Gastroesophageal sphincter (tissue), 4 donors: ENCODE measurements at regions not wholly inside any gene's neighbourhood (a gene's known extent, or its start where the extent isn't known, plus 50 kb on each side); places are given as distances from the start of the nearest gene placed in this dataset.

Experiments used
- ATAC-seq: fragments of 150-250 bp; one replicate; pipeline ENCODE4 v1.9.1; 2016; ENCODE audit warnings: mild to moderate bottlenecking, moderate library complexity
- H3K27ac ChIP-seq, 4 donors: fragments of 200-600 bp; sonication (generic) in 3 of 4; 1 replicate in 3 of 4; 2 replicates in 1 of 4; pipeline ENCODE4 v1.5.1; 2016 to 2019
- H3K27me3 ChIP-seq: fragments of 200-600 bp; sonication (generic); one replicate; pipeline ENCODE4 v1.5.1; 2019
- H3K36me3 ChIP-seq, 2 donors: fragments of 200-600 bp; sonication (generic); one replicate each; pipeline ENCODE4 v1.5.1; 2019; ENCODE audit warnings: control low read depth in 1 of 2
- H3K4me1 ChIP-seq, 3 donors: fragments of 200-600 bp; sonication (generic); 1 replicate in 2 of 3; 2 replicates in 1 of 3; pipeline ENCODE4 v1.5.1; 2016 to 2019; ENCODE audit warnings: control low read depth in 2 of 3
- H3K4me3 ChIP-seq, 2 donors: fragments of 200-600 bp; sonication (generic); one replicate each; pipeline ENCODE4 v1.5.1; 2019; ENCODE audit warnings: mild to moderate bottlenecking in 1 of 2, moderate library complexity in 1 of 2
- H3K9me3 ChIP-seq, 3 donors: fragments of 200-600 bp; sonication (generic); one replicate each; pipeline ENCODE4 v1.5.1; 2017 to 2019; ENCODE audit warnings: control low read depth in 2 of 3
- CTCF ChIP-seq, 4 experiments: fragments of 200-600 bp in 2 of 4; fragments of 450-650 bp in 2 of 4; sonication (generic) in 1 of 4; IDR thresholded peaks; one replicate each; pipeline ENCODE4 v1.5.1; 2017 to 2019; ENCODE audit warnings: antibody characterized with exemption in 4 of 4, mild to moderate bottlenecking in 2 of 4, moderate library complexity in 2 of 4
- EP300 ChIP-seq: sonication (generic); formaldehyde crosslinking; IDR thresholded peaks from one replicate; pipeline ENCODE4 v1.6.1; 2017; ENCODE audit warnings: antibody characterized with exemption, mild to moderate bottlenecking
- POLR2A ChIP-seq, 2 donors: fragments of 450-650 bp; IDR thresholded peaks; one replicate each; pipeline ENCODE4 v1.6.1; 2017; ENCODE audit warnings: antibody characterized with exemption in 2 of 2, mild to moderate bottlenecking in 2 of 2, moderate library complexity in 1 of 2
- POLR2AphosphoS5 ChIP-seq: sonication (generic); formaldehyde crosslinking; IDR thresholded peaks from one replicate; pipeline ENCODE4 v1.6.1; 2017; ENCODE audit warnings: antibody characterized with exemption
- WGBS, 2 donors: methylation state at CpG; one replicate each; pipeline ENCODE4 v1.1.5; 2018; ENCODE audit warnings: low coverage in 1 of 2; 5-methylcytosine and 5-hydroxymethylcytosine counted together

DNA sequence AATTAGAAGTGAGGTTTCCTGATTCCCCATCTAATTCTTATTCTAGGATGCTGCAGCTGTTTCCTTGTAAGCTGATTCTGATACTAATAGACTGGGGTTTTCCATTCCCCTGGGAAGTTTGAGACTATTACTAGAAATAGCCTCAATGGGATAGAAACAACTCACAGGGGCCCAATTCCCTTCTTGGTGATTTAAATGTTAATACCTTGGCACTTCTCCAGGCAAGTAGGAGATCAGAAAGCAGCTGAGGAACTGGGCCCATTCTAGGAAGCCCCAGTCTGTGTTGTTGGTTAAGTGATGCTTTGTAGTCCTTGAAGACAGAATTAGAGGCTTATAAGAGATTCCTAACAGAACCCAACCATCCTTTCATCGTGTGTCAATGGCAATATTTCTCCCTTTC lies 407.0 kb upstream of the SEL1L start:
- H3K4me3 ChIP-seq: no peak overlapping the region
- 67 to 83% methylated on average over 1 of the region's 1 CpG for WGBS, 2 donors
- no peak overlapping the region for H3K27ac ChIP-seq
- no peaks in the 10 kb centered on the region for H3K36me3 ChIP-seq
- no peak for TF ChIP-seq CTCF (IDR thresholded peaks at IDR 0.05)
- no peak for TF ChIP-seq EP300
- no peak for TF ChIP-seq POLR2AphosphoS5
- no peak for TF ChIP-seq POLR2A (IDR thresholded peaks at IDR 0.05)
- no peaks in the 10 kb centered on the region for H3K27me3 ChIP-seq
- no peak for ATAC-seq
- H3K9me3 ChIP-seq: no peaks in the 10 kb centered on the region
- no peaks in the 10 kb centered on the region for H3K4me1 ChIP-seq

- H3K27ac ChIP-seq: no peak overlapping the region
- no peak for ATAC-seq
- H3K27me3 ChIP-seq: no peaks in the 10 kb centered on the region
- no peaks in the 10 kb centered on the region for H3K36me3 ChIP-seq
- no peaks in the 10 kb centered on the region for H3K9me3 ChIP-seq
- TF ChIP-seq POLR2A (IDR thresholded peaks at IDR 0.05) (no peak), EP300 (no peak), CTCF (IDR thresholded peaks at IDR 0.05) (no peak), POLR2AphosphoS5 (no peak)
- no peaks in the 10 kb centered on the region for H3K4me1 ChIP-seq
- no peak overlapping the region for H3K4me3 ChIP-seq
Observed at GRCh38 chr14:81942071-81942470, 408.4 kb upstream of the SEL1L start.

DNA sequence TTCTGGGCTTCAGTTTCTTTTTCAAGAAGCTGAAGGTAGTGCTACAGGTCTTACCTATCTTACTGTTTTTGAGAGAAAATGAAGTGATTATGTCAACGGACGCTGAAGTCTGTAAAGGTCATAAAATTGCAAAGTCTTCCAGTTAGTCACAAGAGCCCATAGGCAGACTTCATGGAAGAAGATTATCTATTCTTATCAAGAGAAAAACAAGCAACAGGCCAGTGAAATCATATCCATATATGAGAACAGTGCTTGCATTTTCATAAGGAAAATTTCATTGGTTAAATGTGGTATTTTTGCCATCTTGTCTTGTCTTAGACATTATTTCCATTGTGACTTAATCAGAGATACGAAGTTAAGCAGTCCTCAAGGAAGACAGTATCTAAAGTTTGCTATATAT lies 412.7 kb upstream of the SEL1L start:
- TF ChIP-seq POLR2A (IDR thresholded peaks at IDR 0.05): no peak
- TF ChIP-seq CTCF (IDR thresholded peaks at IDR 0.05): no peak
- TF ChIP-seq EP300: no peak
- no peak for TF ChIP-seq POLR2AphosphoS5
- Histone ChIP-seq H3K4me1 (no peaks in the 10 kb centered on the region), H3K27me3 (no peaks in the 10 kb centered on the region), H3K9me3 (no peaks in the 10 kb centered on the region), H3K27ac (no peak overlapping the region), H3K36me3 (no peaks in the 10 kb centered on the region), H3K4me3 (no peak overlapping the region)
- WGBS, 2 donors: 80 to 92% methylated on average over 3 of the region's 3 CpGs
- ATAC-seq: no peak

- H3K27ac ChIP-seq: no peak overlapping the region
- no peak for ATAC-seq
- H3K36me3 ChIP-seq: no peaks in the 10 kb centered on the region
- no peak for TF ChIP-seq EP300
- no peak for TF ChIP-seq POLR2A (IDR thresholded peaks at IDR 0.05)
- TF ChIP-seq CTCF (IDR thresholded peaks at IDR 0.05): no peak
- no peak for TF ChIP-seq POLR2AphosphoS5
- 57 to 79% methylated on average over 6 to 8 of the region's 8 CpGs for WGBS, 2 donors
- no peaks in the 10 kb centered on the region for H3K27me3 ChIP-seq
- no peaks in the 10 kb centered on the region for H3K4me1 ChIP-seq
- no peaks in the 10 kb centered on the region for H3K9me3 ChIP-seq
- no peak overlapping the region for H3K4me3 ChIP-seq
Observed at GRCh38 chr14:81946834-81947798, 413.5 kb upstream of the SEL1L start.

GRCh38 chr14:81952917-81953316 lies 419.3 kb upstream of the SEL1L start:
- Histone ChIP-seq H3K4me1 (no peaks in the 10 kb centered on the region), H3K36me3 (no peaks in the 10 kb centered on the region), H3K27ac (no peak overlapping the region), H3K4me3 (no peak overlapping the region), H3K9me3 (no peaks in the 10 kb centered on the region), H3K27me3 (peaks cover 4% of the 10 kb centered on the region)
- 78 to 100% methylated on average over 1 of the region's 2 CpGs for WGBS, 2 donors
- TF ChIP-seq POLR2AphosphoS5 (no peak), POLR2A (IDR thresholded peaks at IDR 0.05) (no peak), EP300 (no peak), CTCF (IDR thresholded peaks at IDR 0.05) (no peak)
- ATAC-seq: no peak
